ENCODE measurements at regions not wholly inside any gene's neighbourhood (a gene's known extent, or its start where the extent isn't known, plus 50 kb on each side); places are given as distances from the start of the nearest gene placed in this dataset.

- no peak for ATAC-seq
Measured at GRCh38 chr2:11018651-11019185, 107.0 kb downstream of the KCNF1 start.

- ATAC-seq, result no peak
Measured at GRCh38 chr2:11019614-11020013, 107.9 kb downstream of the KCNF1 start.

GRCh38 chr2:11022064-11022463 lies 110.3 kb downstream of the KCNF1 start:
- no peak for ATAC-seq

GRCh38 chr2:11022591-11023273 lies 111.0 kb downstream of the KCNF1 start:
- ATAC-seq, result no peak

- ATAC-seq, result no peak
Measured at GRCh38 chr2:11023326-11024258, 111.9 kb downstream of the KCNF1 start.

GRCh38 chr2:11024259-11024645 lies 112.5 kb downstream of the KCNF1 start:
- ATAC-seq, result peak; percentile 46

- ATAC-seq, result no peak
Measured at GRCh38 chr2:11024687-11025086, 113.0 kb downstream of the KCNF1 start.

- ATAC-seq, result no peak
Measured at GRCh38 chr2:11026286-11026921, 114.7 kb downstream of the KCNF1 start.

- ATAC-seq, result no peak
Measured at GRCh38 chr2:11027195-11027594, 115.5 kb downstream of the KCNF1 start.

GRCh38 chr2:11028407-11028916 lies 116.7 kb downstream of the KCNF1 start:
- no peak for ATAC-seq

GRCh38 chr2:11029136-11029535 lies 117.4 kb downstream of the KCNF1 start:
- no peak for ATAC-seq

- no peak for ATAC-seq
Measured at GRCh38 chr2:11030036-11030435, 118.3 kb downstream of the KCNF1 start.

GRCh38 chr2:11030909-11031308 lies 119.2 kb downstream of the KCNF1 start:
- ATAC-seq, result no peak

GRCh38 chr2:11031876-11032275 lies 120.1 kb downstream of the KCNF1 start:
- no peak for ATAC-seq

GRCh38 chr2:11032396-11032795 lies 120.7 kb downstream of the KCNF1 start:
- no peak for ATAC-seq

GRCh38 chr2:11033114-11033513 lies 121.4 kb downstream of the KCNF1 start:
- no peak for ATAC-seq

GRCh38 chr2:11038641-11039040 lies 116.6 kb upstream of the SLC66A3 start:
- no peak for ATAC-seq

- no peak for ATAC-seq
Measured at GRCh38 chr2:11040992-11041391, 114.3 kb upstream of the SLC66A3 start.

- no peak for ATAC-seq
Measured at GRCh38 chr2:11042841-11043240, 112.4 kb upstream of the SLC66A3 start.

- no peak for ATAC-seq
Measured at GRCh38 chr2:11043245-11043644, 112.0 kb upstream of the SLC66A3 start.

GRCh38 chr2:11044201-11044600 lies 111.1 kb upstream of the SLC66A3 start:
- no peak for ATAC-seq

- ATAC-seq, result no peak
Measured at GRCh38 chr2:11045294-11045693, 110.0 kb upstream of the SLC66A3 start.
